LNCaP clone FGC (cell line): ENCODE measurements at regions not wholly inside any gene's neighbourhood (a gene's known extent, or its start where the extent isn't known, plus 50 kb on each side); places are given as distances from the start of the nearest gene placed in this dataset.

Source experiments
- DNase-seq: peaks from one replicate; pipeline ENCODE4 v3.0.0-alpha.2; 2011; ENCODE audit warnings: low read depth
- H3K4me3 ChIP-seq: 2 replicates; pipeline ENCODE4 v1.5.1; 2011; ENCODE audit warnings: mild to moderate bottlenecking, low read depth, low read length, control low read depth
- TF ChIP-seq, protein P1 (sequence below): IDR thresholded peaks from 2 replicates; pipeline ENCODE4 v1.5.1; 2012; ENCODE audit warnings: mild to moderate bottlenecking; ENCODE audit not compliant: control insufficient read depth, insufficient read depth; ENCODE audit errors: extremely low read depth

DNA sequence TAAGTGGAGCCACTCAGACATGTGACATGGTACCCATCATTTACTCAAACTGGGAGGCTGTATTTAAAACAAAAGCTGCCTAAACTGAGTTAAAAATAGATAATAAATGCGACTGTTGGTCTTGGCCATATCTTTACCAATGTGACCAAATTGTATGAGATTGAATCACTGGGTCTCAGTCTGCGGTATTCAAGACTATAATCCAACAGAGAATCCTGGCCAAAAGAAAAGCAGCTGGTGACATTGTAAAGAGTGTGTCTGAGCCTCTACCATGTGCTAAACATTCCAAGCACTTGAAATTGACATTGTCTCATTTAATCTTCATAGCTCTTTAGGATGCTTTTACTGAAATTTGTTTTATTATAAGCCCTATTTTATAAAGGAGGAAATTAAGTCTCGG, 282.6 kb downstream of the ZNF608 start:
- TF ChIP-seq, protein P1, sequence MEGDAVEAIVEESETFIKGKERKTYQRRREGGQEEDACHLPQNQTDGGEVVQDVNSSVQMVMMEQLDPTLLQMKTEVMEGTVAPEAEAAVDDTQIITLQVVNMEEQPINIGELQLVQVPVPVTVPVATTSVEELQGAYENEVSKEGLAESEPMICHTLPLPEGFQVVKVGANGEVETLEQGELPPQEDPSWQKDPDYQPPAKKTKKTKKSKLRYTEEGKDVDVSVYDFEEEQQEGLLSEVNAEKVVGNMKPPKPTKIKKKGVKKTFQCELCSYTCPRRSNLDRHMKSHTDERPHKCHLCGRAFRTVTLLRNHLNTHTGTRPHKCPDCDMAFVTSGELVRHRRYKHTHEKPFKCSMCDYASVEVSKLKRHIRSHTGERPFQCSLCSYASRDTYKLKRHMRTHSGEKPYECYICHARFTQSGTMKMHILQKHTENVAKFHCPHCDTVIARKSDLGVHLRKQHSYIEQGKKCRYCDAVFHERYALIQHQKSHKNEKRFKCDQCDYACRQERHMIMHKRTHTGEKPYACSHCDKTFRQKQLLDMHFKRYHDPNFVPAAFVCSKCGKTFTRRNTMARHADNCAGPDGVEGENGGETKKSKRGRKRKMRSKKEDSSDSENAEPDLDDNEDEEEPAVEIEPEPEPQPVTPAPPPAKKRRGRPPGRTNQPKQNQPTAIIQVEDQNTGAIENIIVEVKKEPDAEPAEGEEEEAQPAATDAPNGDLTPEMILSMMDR = no peak
- DNase-seq = no peak

DNA sequence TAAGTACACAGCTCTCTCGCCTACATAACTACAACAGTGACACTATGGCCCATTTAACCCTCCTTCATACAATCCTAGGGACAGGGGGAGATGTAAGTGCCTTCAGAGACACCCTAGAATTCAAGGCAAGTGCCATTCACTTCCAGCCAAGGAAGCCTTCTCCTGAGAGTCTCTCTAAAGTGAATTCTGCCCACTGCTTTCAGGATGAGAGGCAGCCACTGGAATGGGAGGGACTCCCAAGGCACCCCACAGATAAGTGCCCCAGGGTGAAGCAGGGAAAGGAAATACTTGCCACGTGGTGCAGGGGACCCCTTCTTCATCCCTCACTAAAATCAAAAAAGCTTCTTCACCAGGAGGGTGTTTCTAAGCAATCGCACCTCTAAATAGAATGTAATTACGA, 283.7 kb downstream of the ZNF608 start:
- DNase-seq = no peak
- H3K4me3 ChIP-seq = no peak overlapping the region
- TF ChIP-seq, protein P1 = no peak

More for the DNA sequence above, 282.6 kb downstream of the ZNF608 start:
- H3K4me3 ChIP-seq = no peak overlapping the region

DNA sequence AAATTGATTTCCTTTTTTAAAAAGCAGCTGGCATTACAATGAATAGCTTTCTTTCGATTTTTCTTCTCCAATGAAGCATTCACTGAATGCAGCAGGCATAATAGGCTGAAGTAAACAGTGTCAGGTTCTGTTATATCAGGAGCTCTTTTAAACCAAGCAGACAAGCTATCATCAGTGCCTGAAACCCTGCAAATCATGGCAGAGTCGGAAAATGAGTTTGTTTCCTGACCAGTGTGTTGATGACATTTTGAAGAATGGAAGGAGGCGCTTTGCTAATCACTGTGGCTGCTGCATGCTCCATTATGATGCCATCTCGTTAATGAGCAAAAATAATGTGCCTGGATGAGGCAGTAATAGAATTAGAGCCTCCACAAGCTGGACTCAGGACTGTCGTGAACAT, 284.5 kb downstream of the ZNF608 start:
- TF ChIP-seq, protein P1 = no peak
- no peak for DNase-seq
- H3K4me3 ChIP-seq = no peak overlapping the region

DNA sequence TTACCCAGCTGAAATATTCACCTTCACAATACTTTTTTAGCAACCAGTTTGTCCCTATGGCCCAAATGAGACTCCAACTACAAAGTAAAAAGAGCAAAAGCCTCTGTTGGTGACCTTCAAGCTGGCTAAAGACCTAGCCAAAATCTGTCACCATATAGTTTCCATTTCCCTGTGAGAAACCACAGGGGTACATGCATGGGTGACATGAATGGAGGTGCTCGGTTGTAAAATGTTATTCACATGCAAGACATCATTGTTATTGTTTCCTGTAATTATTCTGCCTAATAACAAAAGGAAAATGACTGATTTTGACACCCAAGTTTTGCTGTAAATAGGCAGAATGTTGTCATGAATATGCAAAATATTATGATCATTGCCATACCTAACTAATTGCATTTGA, 285.3 kb downstream of the ZNF608 start:
- TF ChIP-seq, protein P1 = no peak
- H3K4me3 ChIP-seq = no peak overlapping the region
- DNase-seq = no peak

DNA sequence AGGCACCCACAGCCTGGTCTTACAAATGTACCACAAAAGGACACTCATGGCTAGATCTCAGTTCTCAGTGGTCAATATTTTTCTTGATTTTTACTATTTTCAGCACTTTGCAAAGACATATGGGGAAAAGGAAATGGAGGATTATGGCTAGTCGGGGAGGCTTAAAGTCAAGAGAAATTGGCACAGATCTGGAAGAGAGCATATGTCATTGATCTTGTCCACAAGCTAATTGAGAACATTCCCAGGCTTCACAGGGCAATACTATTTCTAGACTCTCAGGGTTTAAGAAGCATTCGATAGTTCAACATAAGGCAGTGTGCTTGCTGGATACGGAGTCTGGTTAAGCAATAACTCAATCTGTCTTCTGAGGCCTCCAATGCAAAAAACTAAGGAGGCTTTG, 285.8 kb downstream of the ZNF608 start:
- DNase-seq = no peak
- TF ChIP-seq, protein P1 = no peak
- no peak overlapping the region for H3K4me3 ChIP-seq

DNA sequence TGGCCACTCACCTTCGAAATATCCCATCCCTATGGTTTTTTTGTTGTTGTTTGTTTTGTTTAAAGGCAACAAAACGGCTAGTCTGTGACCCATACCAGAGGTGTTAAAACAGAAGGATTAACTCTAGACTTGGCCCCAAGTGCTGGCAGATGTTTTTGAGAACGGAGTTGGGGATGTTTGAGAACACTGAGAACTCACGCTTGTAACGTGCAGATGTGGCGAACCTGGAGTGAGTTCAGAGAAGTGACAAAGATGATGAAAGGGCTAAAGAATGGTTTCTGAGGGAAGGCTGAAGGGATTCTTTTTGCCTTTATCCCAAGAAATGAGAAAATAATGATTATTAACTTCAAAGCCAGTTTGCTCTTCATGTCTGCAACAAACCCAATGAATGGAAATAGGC, 286.5 kb downstream of the ZNF608 start:
- no peak overlapping the region for H3K4me3 ChIP-seq
- TF ChIP-seq, protein P1 = no peak

DNA sequence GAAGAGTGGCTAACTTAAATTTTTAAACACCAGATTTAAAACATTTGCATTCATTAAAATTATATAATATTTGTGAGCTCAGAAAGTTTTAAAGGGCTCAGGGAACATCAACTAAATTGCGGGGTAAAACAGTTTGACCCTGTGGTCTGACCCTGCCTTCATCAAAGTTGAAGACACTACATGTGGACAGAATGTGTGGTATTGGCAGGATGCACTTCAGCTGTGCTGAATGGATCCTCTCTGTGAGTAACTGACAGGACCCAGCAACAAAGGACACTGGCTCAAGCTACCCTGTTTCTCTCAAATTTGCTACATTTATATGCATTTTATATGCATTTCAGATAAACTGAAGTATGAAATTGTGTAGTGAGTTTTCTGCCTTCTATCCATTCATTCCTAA, 288.5 kb downstream of the ZNF608 start:
- TF ChIP-seq, protein P1 = no peak
- DNase-seq = no peak
- H3K4me3 ChIP-seq = no peak overlapping the region

More for the DNA sequence above, 286.5 kb downstream of the ZNF608 start:
- no peak for DNase-seq
